ENCODE measurements at regions not wholly inside any gene's neighbourhood (a gene's known extent, or its start where the extent isn't known, plus 50 kb on each side); places are given as distances from the start of the nearest gene placed in this dataset.

- no peak overlapping the region for H2BK5ac ChIP-seq (ENCODE audit: low read depth, low read length, poor library complexity, severe bottlenecking)
- in situ Hi-C loops (cut with MboI; ENCODE audit: low sequenced_read_pairs), result loop anchor here (25.0 kb wide), 1 partner anchor 974 kb away; no protein-coding TSS in a partner anchor
- POLR2A ChIA-PET (ENCODE audit: unreplicated experiment), result no interaction called here
- TF ChIP-seq USF2 (IDR thresholded peaks at IDR 0.05; ENCODE audit: low read depth, low read length) (no peak), RFX5 (IDR thresholded peaks at IDR 0.05; ENCODE audit: low read depth, low read length) (no peak), MAZ (IDR thresholded peaks at IDR 0.05; ENCODE audit: borderline replicate concordance, low read depth, low read length) (no peak), RCOR1 (IDR thresholded peaks at IDR 0.05; ENCODE audit: insufficient replicate concordance, low read length) (no peak), FOS (IDR thresholded peaks at IDR 0.05; ENCODE audit: low read depth, low read length) (no peak), MXI1 (IDR thresholded peaks at IDR 0.05; ENCODE audit: borderline replicate concordance, low read depth, low read length) (no peak), POLR2A (IDR thresholded peaks at IDR 0.05; ENCODE audit: low read depth, low read length) (no peak), CHD1 (IDR thresholded peaks at IDR 0.05; ENCODE audit: low read depth, low read length) (no peak), RAD21 (IDR thresholded peaks at IDR 0.05; ENCODE audit: low read length) (no peak), MAFK (IDR thresholded peaks at IDR 0.05; ENCODE audit: low read depth, low read length) (no peak), CEBPB (IDR thresholded peaks at IDR 0.05; ENCODE audit: low read depth, low read length) (no peak), SMC3 (IDR thresholded peaks at IDR 0.05; ENCODE audit: low read depth, low read length) (no peak)
- TF ChIP-seq, protein P1, sequence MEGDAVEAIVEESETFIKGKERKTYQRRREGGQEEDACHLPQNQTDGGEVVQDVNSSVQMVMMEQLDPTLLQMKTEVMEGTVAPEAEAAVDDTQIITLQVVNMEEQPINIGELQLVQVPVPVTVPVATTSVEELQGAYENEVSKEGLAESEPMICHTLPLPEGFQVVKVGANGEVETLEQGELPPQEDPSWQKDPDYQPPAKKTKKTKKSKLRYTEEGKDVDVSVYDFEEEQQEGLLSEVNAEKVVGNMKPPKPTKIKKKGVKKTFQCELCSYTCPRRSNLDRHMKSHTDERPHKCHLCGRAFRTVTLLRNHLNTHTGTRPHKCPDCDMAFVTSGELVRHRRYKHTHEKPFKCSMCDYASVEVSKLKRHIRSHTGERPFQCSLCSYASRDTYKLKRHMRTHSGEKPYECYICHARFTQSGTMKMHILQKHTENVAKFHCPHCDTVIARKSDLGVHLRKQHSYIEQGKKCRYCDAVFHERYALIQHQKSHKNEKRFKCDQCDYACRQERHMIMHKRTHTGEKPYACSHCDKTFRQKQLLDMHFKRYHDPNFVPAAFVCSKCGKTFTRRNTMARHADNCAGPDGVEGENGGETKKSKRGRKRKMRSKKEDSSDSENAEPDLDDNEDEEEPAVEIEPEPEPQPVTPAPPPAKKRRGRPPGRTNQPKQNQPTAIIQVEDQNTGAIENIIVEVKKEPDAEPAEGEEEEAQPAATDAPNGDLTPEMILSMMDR (conservative IDR thresholded peaks at IDR 0.05; ENCODE audit: low read depth, low read length), result no peak
- TF ChIP-seq, protein P2, sequence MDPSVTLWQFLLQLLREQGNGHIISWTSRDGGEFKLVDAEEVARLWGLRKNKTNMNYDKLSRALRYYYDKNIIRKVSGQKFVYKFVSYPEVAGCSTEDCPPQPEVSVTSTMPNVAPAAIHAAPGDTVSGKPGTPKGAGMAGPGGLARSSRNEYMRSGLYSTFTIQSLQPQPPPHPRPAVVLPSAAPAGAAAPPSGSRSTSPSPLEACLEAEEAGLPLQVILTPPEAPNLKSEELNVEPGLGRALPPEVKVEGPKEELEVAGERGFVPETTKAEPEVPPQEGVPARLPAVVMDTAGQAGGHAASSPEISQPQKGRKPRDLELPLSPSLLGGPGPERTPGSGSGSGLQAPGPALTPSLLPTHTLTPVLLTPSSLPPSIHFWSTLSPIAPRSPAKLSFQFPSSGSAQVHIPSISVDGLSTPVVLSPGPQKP (IDR thresholded peaks at IDR 0.05; ENCODE audit: borderline replicate concordance, low read depth, low read length), result no peak
Measured at GRCh38 chr6:168885751-168886742, 367.6 kb downstream of the THBS2 start.

More at GRCh38 chr6:168885751-168886742, 367.6 kb downstream of the THBS2 start:
- no peak overlapping the region for H3K9ac ChIP-seq (ENCODE audit: low read depth, low read length)
- H3K79me1 ChIP-seq (ENCODE audit: low read depth in 1 of 2, low read length in 2 of 2), result no peaks in the 10 kb centered on the region
- no peak overlapping the region for H3K4ac ChIP-seq (ENCODE audit: low read depth, low read length)
- H3K56ac ChIP-seq (ENCODE audit: extremely low read depth, insufficient read depth, low read length), result no peak overlapping the region
- no peaks in the 10 kb centered on the region for H3K9me3 ChIP-seq (ENCODE audit: control insufficient read depth, insufficient read depth, low read length)
- H3K4me2 ChIP-seq (ENCODE audit: low read depth, low read length), result no peak overlapping the region
- no peak overlapping the region for H3K27ac ChIP-seq (ENCODE audit: insufficient read depth, low read length)
- H4K5ac ChIP-seq (ENCODE audit: low read depth, low read length), result no peak overlapping the region
- no peak overlapping the region for H2BK120ac ChIP-seq (ENCODE audit: low read depth, low read length)
- CTCF ChIA-PET, result no interaction called here
- no peak overlapping the region for H2AK9ac ChIP-seq (replicated peaks; ENCODE audit: low read depth, low read length, poor library complexity)
- no peak for DNase-seq
- H4K91ac ChIP-seq (ENCODE audit: insufficient read depth, low read depth, low read length), result no peak overlapping the region
- dilution Hi-C loops (cut with HindIII; ENCODE audit: low sequenced_read_pairs, unreplicated experiment), result no loop called here
- H3K9me1 ChIP-seq (ENCODE audit: insufficient read depth, low read length), result no peaks in the 10 kb centered on the region
- no peak overlapping the region for H3K18ac ChIP-seq (ENCODE audit: low read depth, low read length)
- no peak overlapping the region for H4K8ac ChIP-seq (ENCODE audit: low read depth in 2 of 2, low read length in 2 of 2)
- H4K20me1 ChIP-seq (ENCODE audit: insufficient read depth, low read length), result no peaks in the 10 kb centered on the region
- 85% methylated on average over 16 of the region's 51 CpGs; no CpG with 5 or more reads in 1 of the 2 experiments for WGBS, 2 experiments (ENCODE audit: extremely low coverage in 2 of 2, insufficient read length in 1 of 2)
- no peak overlapping the region for H2AK5ac ChIP-seq (ENCODE audit: low read depth, low read length)
- intact Hi-C loops (cut with micrococcal nuclease), result loop anchor here (10.0 kb wide), 1 partner anchor 821 kb away; no protein-coding TSS in a partner anchor
- no peak overlapping the region for H2BK15ac ChIP-seq (ENCODE audit: low read depth, low read length)
- H3K36me3 ChIP-seq (ENCODE audit: control insufficient read depth, insufficient read depth, low read length), result no peaks in the 10 kb centered on the region
- H3K27me3 ChIP-seq (ENCODE audit: control insufficient read depth, insufficient read depth, low read length), result peaks cover under 1% of the 10 kb centered on the region; the same call in 1 of the 2 replicates
- H2BK20ac ChIP-seq (ENCODE audit: low read depth, low read length), result no peak overlapping the region
- no peaks in the 10 kb centered on the region for H3K4me1 ChIP-seq (ENCODE audit: control insufficient read depth, insufficient read depth, low read length)
- ATAC-seq (ENCODE audit: low read depth), result no peak
- no peak overlapping the region for H3K4me3 ChIP-seq (ENCODE audit: insufficient read depth, low read depth, low read length)
- no TSS peak for BruUV-seq (replicated peaks)
- no peak overlapping the region for H2AFZ ChIP-seq (replicated peaks; ENCODE audit: low read length, poor library complexity)
- H3K23ac ChIP-seq (ENCODE audit: low read depth, low read length), result no peak overlapping the region
- H3K14ac ChIP-seq (replicated peaks; ENCODE audit: low read depth, low read length), result no peak overlapping the region
